SK-N-SH treated with all-trans-retinoic acid at 6 μM for 48 hours (cell line): ENCODE measurements at regions not wholly inside any gene's neighbourhood (a gene's known extent, or its start where the extent isn't known, plus 50 kb on each side); places are given as distances from the start of the nearest gene placed in this dataset.

Source experiments
- ATAC-seq: fragments of 200-7000 bp; cut with Tn5 transposase; 3 replicates; pipeline ENCODE4 v1.9.1; 2020; ENCODE audit warnings: mild to moderate bottlenecking, moderate library complexity
- ARNTL ChIP-seq: fragments of 450-650 bp; formaldehyde crosslinking; IDR thresholded peaks from 2 replicates; pipeline ENCODE4 v1.5.0; 2020; ENCODE audit warnings: low read depth, mild to moderate bottlenecking, moderate library complexity, borderline replicate concordance
- BACH2 ChIP-seq: fragments of 250-450 bp; sonication (Bioruptor Pico); IDR thresholded peaks from 2 replicates; pipeline ENCODE4 v1.9.0; 2021; ENCODE audit warnings: mild to moderate bottlenecking, borderline replicate concordance
- CREB5 ChIP-seq: fragments of 250-450 bp; sonication (Bioruptor Pico); IDR thresholded peaks from 2 replicates; pipeline ENCODE4 v1.5.1; 2020; ENCODE audit warnings: low read depth, mild to moderate bottlenecking, moderate library complexity
- CSDC2 ChIP-seq: fragments of 250-450 bp; sonication (Bioruptor Pico); IDR thresholded peaks from 2 replicates; pipeline ENCODE4 v1.5.0; 2020; ENCODE audit warnings: mild to moderate bottlenecking, moderate library complexity
- CSRNP3 ChIP-seq: fragments of 250-450 bp; sonication (Bioruptor Pico); IDR thresholded peaks from 2 replicates; pipeline ENCODE4 v1.5.1; 2021; ENCODE audit warnings: mild to moderate bottlenecking, moderate library complexity
- ESRRG ChIP-seq: fragments of 250-450 bp; sonication (Bioruptor Pico); IDR thresholded peaks from 2 replicates; pipeline ENCODE4 v1.6.1; 2021; ENCODE audit warnings: mild to moderate bottlenecking
- GLIS3 ChIP-seq: fragments of 250-450 bp; sonication (Bioruptor Pico); IDR thresholded peaks from 2 replicates; pipeline ENCODE4 v1.5.0; 2020; ENCODE audit warnings: mild to moderate bottlenecking, moderate library complexity
- ISL1 ChIP-seq: fragments of 250-450 bp; sonication (Bioruptor Pico); IDR thresholded peaks from 2 replicates; pipeline ENCODE4 v2.1.2; 2022; ENCODE audit warnings: mild to moderate bottlenecking, moderate library complexity
- OSR1 ChIP-seq: fragments of 250-450 bp; sonication (Bioruptor Pico); IDR thresholded peaks from 2 replicates; pipeline ENCODE4 v1.8.0; 2022; ENCODE audit warnings: moderate library complexity, mild to moderate bottlenecking, inconsistent platforms
- PATZ1 ChIP-seq: fragments of 250-450 bp; sonication (Bioruptor Pico); IDR thresholded peaks from 2 replicates; pipeline ENCODE4 v1.8.0; 2020; ENCODE audit warnings: mild to moderate bottlenecking, moderate library complexity, borderline replicate concordance
- POU6F1 ChIP-seq: fragments of 250-450 bp; sonication (Bioruptor Pico); IDR thresholded peaks from 2 replicates; pipeline ENCODE4 v1.8.0; 2021; ENCODE audit warnings: low read depth, mild to moderate bottlenecking, moderate library complexity, borderline replicate concordance
- RARB ChIP-seq: fragments of 250-450 bp; sonication (Bioruptor Pico); IDR thresholded peaks from 2 replicates; pipeline ENCODE4 v1.8.0; 2021; ENCODE audit warnings: mild to moderate bottlenecking, moderate library complexity
- SNAI2 ChIP-seq: fragments of 250-450 bp; sonication (Bioruptor Pico); IDR thresholded peaks from 2 replicates; pipeline ENCODE4 v1.5.0; 2020; ENCODE audit warnings: mild to moderate bottlenecking, moderate library complexity
- TCF4 ChIP-seq: fragments of 250-450 bp; sonication (Bioruptor Pico); IDR thresholded peaks from 2 replicates; pipeline ENCODE4 v1.8.0; 2021; ENCODE audit warnings: mild to moderate bottlenecking, moderate library complexity, borderline replicate concordance
- TOX ChIP-seq: fragments of 250-450 bp; sonication (Bioruptor Pico); IDR thresholded peaks from 2 replicates; pipeline ENCODE4 v1.8.0; 2021; ENCODE audit warnings: mild to moderate bottlenecking, moderate library complexity, borderline replicate concordance
- ZC3H10 ChIP-seq: fragments of 250-450 bp; sonication (Bioruptor Pico); IDR thresholded peaks from 2 replicates; pipeline ENCODE4 v1.5.1; 2021; ENCODE audit warnings: mild to moderate bottlenecking, moderate library complexity
- ZFP3 ChIP-seq: fragments of 250-450 bp; sonication (Bioruptor Pico); IDR thresholded peaks from 2 replicates; pipeline ENCODE4 v1.5.0; 2020; ENCODE audit warnings: mild to moderate bottlenecking, moderate library complexity
- ZFP30 ChIP-seq: fragments of 450-650 bp; formaldehyde crosslinking; IDR thresholded peaks from 2 replicates; pipeline ENCODE4 v1.5.0; 2022; ENCODE audit warnings: mild to moderate bottlenecking, moderate library complexity
- ZNF565 ChIP-seq: fragments of 450-650 bp; formaldehyde crosslinking; conservative IDR thresholded peaks from 2 replicates; pipeline ENCODE4 v1.5.0; 2020; ENCODE audit warnings: low read depth, mild to moderate bottlenecking, moderate library complexity
- ZNF70 ChIP-seq: fragments of 450-650 bp; formaldehyde crosslinking; IDR thresholded peaks from 2 replicates; pipeline ENCODE4 v1.5.0; 2020; ENCODE audit warnings: mild to moderate bottlenecking, moderate library complexity
- ZNF8 ChIP-seq: fragments of 450-650 bp; formaldehyde crosslinking; IDR thresholded peaks from 2 replicates; pipeline ENCODE4 v1.5.0; 2020; ENCODE audit warnings: mild to moderate bottlenecking, moderate library complexity
- TF ChIP-seq, protein P1 (sequence below): fragments of 250-450 bp; sonication (Bioruptor Pico); IDR thresholded peaks from 2 replicates; pipeline ENCODE4 v1.5.0; 2020; ENCODE audit warnings: mild to moderate bottlenecking, moderate library complexity

DNA sequence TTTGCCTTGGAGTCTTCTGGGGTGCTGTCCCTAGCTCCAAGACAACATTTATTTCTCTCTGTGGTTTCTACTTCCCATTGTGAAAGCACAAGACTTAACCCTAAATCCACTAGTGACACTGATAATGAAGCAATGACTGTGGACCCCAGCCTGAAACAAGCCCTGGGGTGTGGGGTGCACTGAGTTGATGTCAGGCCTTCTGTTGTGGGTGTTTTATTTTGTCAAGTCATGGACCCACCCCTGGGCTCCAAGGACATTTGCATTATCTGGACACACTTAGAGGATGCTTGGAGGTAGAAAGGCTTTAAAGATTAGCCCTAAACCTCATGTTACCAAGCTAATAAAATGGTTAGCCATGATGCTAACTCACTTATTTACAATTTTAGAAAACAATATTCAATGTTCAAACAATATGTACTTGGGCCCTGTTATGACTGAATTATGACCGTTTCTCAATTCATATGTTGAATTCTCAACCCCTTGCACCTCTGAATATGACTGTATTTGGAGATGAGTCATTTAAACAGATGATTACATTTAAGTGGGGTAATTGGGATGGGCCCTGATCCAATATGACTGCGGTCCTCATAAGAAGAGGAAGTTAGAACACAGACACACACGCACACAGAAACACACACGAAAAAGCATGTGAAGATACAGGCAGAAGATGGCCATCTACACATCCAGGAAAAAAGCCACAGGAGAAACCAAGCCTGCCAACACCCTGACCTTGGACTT, 137.2 kb upstream of the IGFBP3 start:
- no peak for TF ChIP-seq CREB5 (CRISPR knock-in tag)
- no peak for TF ChIP-seq TCF4
- no peak for TF ChIP-seq GLIS3 (CRISPR knock-in tag)
- no peak for TF ChIP-seq OSR1 (CRISPR knock-in tag)
- ATAC-seq = no peak

DNA sequence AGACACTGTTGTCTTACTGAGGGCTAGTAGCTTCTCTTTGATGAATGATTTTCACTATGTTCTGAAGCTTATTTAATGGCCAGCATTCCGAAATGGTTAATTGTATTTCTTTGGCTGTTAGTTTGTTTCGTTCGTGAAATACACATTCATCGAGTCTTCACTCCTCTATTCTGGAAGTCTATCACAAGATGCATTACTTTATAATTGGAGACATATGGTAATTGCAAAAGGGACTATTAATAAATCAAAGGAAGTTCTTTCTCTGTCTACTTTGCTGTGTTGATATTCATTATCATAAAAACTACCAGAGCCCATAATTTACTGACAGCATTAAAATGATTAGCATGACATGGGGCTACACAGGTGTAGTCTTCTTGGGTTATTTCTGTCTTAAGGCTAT, 133.8 kb upstream of the IGFBP3 start:
- ATAC-seq = no peak
- TF ChIP-seq ZFP30 (CRISPR knock-in tag) = no peak

DNA sequence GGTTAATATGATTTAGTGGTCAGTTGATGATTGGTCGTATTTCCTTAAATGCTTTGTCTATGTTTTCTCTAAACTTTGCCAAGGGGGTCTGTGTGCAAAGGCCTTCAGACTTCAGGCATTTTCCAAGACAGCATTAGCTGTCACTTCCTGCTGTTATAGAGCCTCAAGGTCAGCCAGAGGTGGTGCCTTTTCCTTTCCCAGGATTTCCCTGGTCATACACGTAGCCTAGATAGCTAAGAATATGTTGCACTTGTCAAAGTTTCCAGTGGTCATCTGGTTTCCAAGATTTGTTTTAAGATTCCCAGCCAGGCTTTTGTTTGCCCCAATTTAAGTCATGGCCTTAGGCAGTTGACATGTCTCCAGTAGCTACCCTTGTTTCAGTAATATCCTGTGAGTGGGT, 133.2 kb upstream of the IGFBP3 start:
- ATAC-seq = no peak

More for the DNA sequence above, 133.2 kb upstream of the IGFBP3 start:
- no peak for TF ChIP-seq ISL1 (CRISPR knock-in tag)
- no peak for TF ChIP-seq POU6F1
- TF ChIP-seq BACH2 (CRISPR knock-in tag) = no peak
- no peak for TF ChIP-seq SNAI2 (CRISPR knock-in tag)
- no peak for TF ChIP-seq TOX (CRISPR knock-in tag)
- no peak for TF ChIP-seq OSR1 (CRISPR knock-in tag)
- no peak for TF ChIP-seq ZFP3 (CRISPR knock-in tag)
- TF ChIP-seq PATZ1 (CRISPR knock-in tag) = no peak
- TF ChIP-seq RARB (CRISPR knock-in tag) = no peak
- no peak for TF ChIP-seq GLIS3 (CRISPR knock-in tag)
- no peak for TF ChIP-seq ZC3H10 (CRISPR knock-in tag)
- TF ChIP-seq, protein P1, sequence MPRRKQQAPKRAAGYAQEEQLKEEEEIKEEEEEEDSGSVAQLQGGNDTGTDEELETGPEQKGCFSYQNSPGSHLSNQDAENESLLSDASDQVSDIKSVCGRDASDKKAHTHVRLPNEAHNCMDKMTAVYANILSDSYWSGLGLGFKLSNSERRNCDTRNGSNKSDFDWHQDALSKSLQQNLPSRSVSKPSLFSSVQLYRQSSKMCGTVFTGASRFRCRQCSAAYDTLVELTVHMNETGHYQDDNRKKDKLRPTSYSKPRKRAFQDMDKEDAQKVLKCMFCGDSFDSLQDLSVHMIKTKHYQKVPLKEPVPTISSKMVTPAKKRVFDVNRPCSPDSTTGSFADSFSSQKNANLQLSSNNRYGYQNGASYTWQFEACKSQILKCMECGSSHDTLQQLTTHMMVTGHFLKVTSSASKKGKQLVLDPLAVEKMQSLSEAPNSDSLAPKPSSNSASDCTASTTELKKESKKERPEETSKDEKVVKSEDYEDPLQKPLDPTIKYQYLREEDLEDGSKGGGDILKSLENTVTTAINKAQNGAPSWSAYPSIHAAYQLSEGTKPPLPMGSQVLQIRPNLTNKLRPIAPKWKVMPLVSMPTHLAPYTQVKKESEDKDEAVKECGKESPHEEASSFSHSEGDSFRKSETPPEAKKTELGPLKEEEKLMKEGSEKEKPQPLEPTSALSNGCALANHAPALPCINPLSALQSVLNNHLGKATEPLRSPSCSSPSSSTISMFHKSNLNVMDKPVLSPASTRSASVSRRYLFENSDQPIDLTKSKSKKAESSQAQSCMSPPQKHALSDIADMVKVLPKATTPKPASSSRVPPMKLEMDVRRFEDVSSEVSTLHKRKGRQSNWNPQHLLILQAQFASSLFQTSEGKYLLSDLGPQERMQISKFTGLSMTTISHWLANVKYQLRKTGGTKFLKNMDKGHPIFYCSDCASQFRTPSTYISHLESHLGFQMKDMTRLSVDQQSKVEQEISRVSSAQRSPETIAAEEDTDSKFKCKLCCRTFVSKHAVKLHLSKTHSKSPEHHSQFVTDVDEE = no peak
- no peak for TF ChIP-seq ZNF70 (CRISPR knock-in tag)
- TF ChIP-seq ARNTL (CRISPR knock-in tag) = no peak
- no peak for TF ChIP-seq ESRRG (CRISPR knock-in tag)
- no peak for TF ChIP-seq CREB5 (CRISPR knock-in tag)
- no peak for TF ChIP-seq ZNF565 (CRISPR knock-in tag)
- no peak for TF ChIP-seq CSRNP3 (CRISPR knock-in tag)
- TF ChIP-seq ZNF8 (CRISPR knock-in tag) = no peak
- TF ChIP-seq CSDC2 (CRISPR knock-in tag) = no peak
